NAMALWA (cell line): ENCODE measurements at regions not wholly inside any gene's neighbourhood (a gene's known extent, or its start where the extent isn't known, plus 50 kb on each side); places are given as distances from the start of the nearest gene placed in this dataset.
"Not testable (repeated sequence)": the region's sequence is repeated elsewhere in the genome, so short reads cannot be mapped to it uniquely, and the experiment has no call there.

Source experiments
- DNase-seq: peaks from one replicate; pipeline ENCODE4 v3.0.0-alpha.2; 2015; ENCODE audit warnings: low spot score

DNA sequence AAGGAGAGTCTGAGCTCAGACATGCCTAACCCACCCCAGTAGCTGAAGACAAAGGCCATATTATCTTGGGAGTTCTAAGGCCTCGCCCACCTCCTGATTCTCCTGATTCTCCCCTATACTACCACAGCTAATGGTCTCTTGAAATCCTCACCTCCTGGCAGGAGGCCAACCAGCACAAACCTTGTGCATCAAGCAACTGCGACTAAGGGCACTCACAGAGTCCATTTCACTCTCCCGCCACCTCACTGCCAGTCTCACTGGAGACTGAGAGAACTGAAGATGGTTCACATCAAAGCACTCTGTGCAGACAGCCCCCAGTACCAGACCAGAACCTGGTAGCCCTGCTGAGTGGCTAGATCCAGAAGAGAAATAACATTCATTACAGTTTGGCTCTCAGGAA, 102.1 kb upstream of the KLF8 start:
- no peak for DNase-seq

- no peak for DNase-seq
These were observed 101.7 kb upstream of the KLF8 start for GRCh38 chrX:56130436-56130835.

- not testable (repeated sequence) for DNase-seq
These were observed 68.0 kb upstream of the KLF8 start for GRCh38 chrX:56164135-56164534.
